WTC11 (cell line): ENCODE measurements at regions not wholly inside any gene's neighbourhood (a gene's known extent, or its start where the extent isn't known, plus 50 kb on each side); places are given as distances from the start of the nearest gene placed in this dataset.

ENCODE experiments used
- CREB1 ChIP-seq: sonication (generic); formaldehyde crosslinking; IDR thresholded peaks from 2 replicates; pipeline ENCODE4 v1.8.0; 2023; ENCODE audit warnings: mild to moderate bottlenecking, missing genetic modification reagents
- TEAD4 ChIP-seq: sonication (generic); formaldehyde crosslinking; IDR thresholded peaks from 2 replicates; pipeline ENCODE4 v1.8.0; 2022; ENCODE audit warnings: mild to moderate bottlenecking, missing genetic modification reagents
- ZNF232 ChIP-seq: sonication (generic); formaldehyde crosslinking; IDR thresholded peaks from 2 replicates; pipeline ENCODE4 v1.8.0; 2022; ENCODE audit warnings: mild to moderate bottlenecking, missing genetic modification reagents
- TF ChIP-seq, protein P1 (sequence below): fragments of 200-600 bp; IDR thresholded peaks from 2 replicates; pipeline ENCODE4 v1.8.0; 2022; ENCODE audit warnings: antibody characterized with exemption

DNA sequence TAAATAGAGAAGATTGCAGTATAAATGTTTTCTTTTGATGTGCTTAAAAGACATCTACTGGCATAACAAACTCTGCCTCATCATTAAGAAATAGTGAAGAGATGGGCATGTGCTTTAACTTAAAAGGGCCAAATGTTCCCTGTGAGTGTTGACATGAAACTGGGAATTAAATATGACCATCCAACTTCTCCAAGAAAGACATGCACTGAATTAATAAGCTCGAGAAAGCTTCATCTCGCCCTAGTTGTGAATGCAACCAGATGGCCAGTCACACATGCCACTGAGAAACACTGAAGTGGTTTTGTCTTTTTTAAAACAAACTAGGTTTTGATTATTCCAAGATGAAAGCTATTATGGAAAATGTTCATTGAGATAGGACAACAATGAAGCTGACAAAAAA, 479.2 kb downstream of the RIT2 start:
- TF ChIP-seq, protein P1, sequence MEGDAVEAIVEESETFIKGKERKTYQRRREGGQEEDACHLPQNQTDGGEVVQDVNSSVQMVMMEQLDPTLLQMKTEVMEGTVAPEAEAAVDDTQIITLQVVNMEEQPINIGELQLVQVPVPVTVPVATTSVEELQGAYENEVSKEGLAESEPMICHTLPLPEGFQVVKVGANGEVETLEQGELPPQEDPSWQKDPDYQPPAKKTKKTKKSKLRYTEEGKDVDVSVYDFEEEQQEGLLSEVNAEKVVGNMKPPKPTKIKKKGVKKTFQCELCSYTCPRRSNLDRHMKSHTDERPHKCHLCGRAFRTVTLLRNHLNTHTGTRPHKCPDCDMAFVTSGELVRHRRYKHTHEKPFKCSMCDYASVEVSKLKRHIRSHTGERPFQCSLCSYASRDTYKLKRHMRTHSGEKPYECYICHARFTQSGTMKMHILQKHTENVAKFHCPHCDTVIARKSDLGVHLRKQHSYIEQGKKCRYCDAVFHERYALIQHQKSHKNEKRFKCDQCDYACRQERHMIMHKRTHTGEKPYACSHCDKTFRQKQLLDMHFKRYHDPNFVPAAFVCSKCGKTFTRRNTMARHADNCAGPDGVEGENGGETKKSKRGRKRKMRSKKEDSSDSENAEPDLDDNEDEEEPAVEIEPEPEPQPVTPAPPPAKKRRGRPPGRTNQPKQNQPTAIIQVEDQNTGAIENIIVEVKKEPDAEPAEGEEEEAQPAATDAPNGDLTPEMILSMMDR, result no peak
- no peak for TF ChIP-seq CREB1 (CRISPR knock-in tag)
- TF ChIP-seq TEAD4 (CRISPR knock-in tag), result no peak
- TF ChIP-seq ZNF232 (CRISPR knock-in tag), result no peak
